Esophagus muscularis mucosa (tissue), 3 donors: ENCODE measurements at regions not wholly inside any gene's neighbourhood (a gene's known extent, or its start where the extent isn't known, plus 50 kb on each side); places are given as distances from the start of the nearest gene placed in this dataset.

Experiments used
- CTCF ChIP-seq, 3 experiments: fragments of 200-600 bp in 2 of 3; fragments of 450-650 bp in 1 of 3; sonication (generic) in 2 of 3; IDR thresholded peaks; one replicate each; pipeline ENCODE4 v1.5.1; 2017 to 2019; ENCODE audit warnings: antibody characterized with exemption in 3 of 3, mild to moderate bottlenecking in 2 of 3, moderate library complexity in 1 of 3
- POLR2AphosphoS5 ChIP-seq, 2 donors: sonication (generic); formaldehyde crosslinking; IDR thresholded peaks; one replicate each; pipeline ENCODE4 v1.6.1; 2017; ENCODE audit warnings: antibody characterized with exemption in 2 of 2

- TF ChIP-seq POLR2AphosphoS5 (IDR thresholded peaks at IDR 0.05) (no peak), CTCF (IDR thresholded peaks at IDR 0.05) (no peak)
These were observed 108.8 kb upstream of the MVB12B start for GRCh38 chr9:126217797-126218196.
